Mucosa of gallbladder (tissue), 1 donor: ENCODE measurements at regions not wholly inside any gene's neighbourhood (a gene's known extent, or its start where the extent isn't known, plus 50 kb on each side); places are given as distances from the start of the nearest gene placed in this dataset.

Experiments
- DNase-seq: peaks from one replicate; pipeline ENCODE4 v3.0.0-alpha.2; 2020; ENCODE audit warnings: low spot score
- donor health status: DM: no; HTN: no; CAD: no.

- no peak for DNase-seq
These were observed 142.3 kb upstream of the CPNE8 start for GRCh38 chr12:39047539-39048262.

- DNase-seq, result no peak
These were observed 139.4 kb upstream of the CPNE8 start for GRCh38 chr12:39044754-39045153.

GRCh38 chr12:39043424-39043822 is 138.0 kb upstream of the CPNE8 start:
- no peak for DNase-seq

GRCh38 chr12:39040275-39040674 is 134.9 kb upstream of the CPNE8 start:
- DNase-seq, result no peak

GRCh38 chr12:39037115-39037514 is 131.7 kb upstream of the CPNE8 start:
- DNase-seq, result no peak

GRCh38 chr12:39036105-39036504 is 130.7 kb upstream of the CPNE8 start:
- DNase-seq, result no peak

GRCh38 chr12:39033782-39034181 is 128.4 kb upstream of the CPNE8 start:
- no peak for DNase-seq

- DNase-seq, result no peak
These were observed 127.1 kb upstream of the CPNE8 start for GRCh38 chr12:39032448-39032847.

GRCh38 chr12:39032034-39032433 is 126.6 kb upstream of the CPNE8 start:
- DNase-seq, result no peak

GRCh38 chr12:39028382-39028781 is 123.0 kb upstream of the CPNE8 start:
- DNase-seq, result no peak

GRCh38 chr12:39012870-39013269 is 107.5 kb upstream of the CPNE8 start:
- DNase-seq, result no peak

- no peak for DNase-seq
These were observed 105.8 kb upstream of the CPNE8 start for GRCh38 chr12:39011166-39011565.

- no peak for DNase-seq
These were observed 105.0 kb upstream of the CPNE8 start for GRCh38 chr12:39010406-39010805.

GRCh38 chr12:39007619-39008018 is 102.2 kb upstream of the CPNE8 start:
- no peak for DNase-seq

- DNase-seq, result no peak
These were observed 100.9 kb upstream of the CPNE8 start for GRCh38 chr12:39006286-39006685.

GRCh38 chr12:39005671-39006070 is 100.3 kb upstream of the CPNE8 start:
- no peak for DNase-seq

GRCh38 chr12:39003541-39004155 is 98.3 kb upstream of the CPNE8 start:
- no peak for DNase-seq

GRCh38 chr12:39000370-39000769 is 95.0 kb upstream of the CPNE8 start:
- DNase-seq, result no peak

GRCh38 chr12:38998887-38999482 is 93.6 kb upstream of the CPNE8 start:
- no peak for DNase-seq

- no peak for DNase-seq
These were observed 89.9 kb upstream of the CPNE8 start for GRCh38 chr12:38995249-38995648.

- DNase-seq, result no peak
These were observed 80.6 kb upstream of the CPNE8 start for GRCh38 chr12:38985961-38986360.

- DNase-seq, result no peak
These were observed 79.0 kb upstream of the CPNE8 start for GRCh38 chr12:38984388-38984787.

GRCh38 chr12:38983117-38983571 is 77.8 kb upstream of the CPNE8 start:
- no peak for DNase-seq
